ENCODE measurements at regions not wholly inside any gene's neighbourhood (a gene's known extent, or its start where the extent isn't known, plus 50 kb on each side); places are given as distances from the start of the nearest gene placed in this dataset.
A peak's percentile ranks its signal among the peaks of the same experiment; 100 is the strongest.

DNA sequence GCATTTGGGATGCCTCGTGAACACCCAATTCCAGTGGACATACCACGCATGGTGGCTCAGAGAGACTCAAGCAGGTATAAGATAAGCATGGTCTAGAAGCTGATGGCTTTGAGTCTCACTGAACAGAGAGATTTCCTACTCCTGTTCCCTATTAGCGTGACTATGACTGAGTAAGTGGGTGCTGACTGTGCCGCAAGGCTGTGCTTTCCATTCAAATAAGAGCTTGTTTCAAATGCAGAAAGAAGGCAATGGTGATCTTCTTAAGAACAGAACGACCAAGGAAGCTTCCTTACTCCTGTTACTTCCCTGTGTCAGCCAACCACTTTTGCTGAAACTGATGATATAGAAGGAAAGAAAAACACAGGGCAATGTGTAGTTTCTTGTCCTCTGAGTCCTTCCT lies 63.5 kb upstream of the IGFBP2 start:
- no peak for DNase-seq (ENCODE audit: low spot score)
- no peak overlapping the region for H3K4me3 ChIP-seq
- no peak overlapping the region for H3K27ac ChIP-seq
- TF ChIP-seq, protein P1, sequence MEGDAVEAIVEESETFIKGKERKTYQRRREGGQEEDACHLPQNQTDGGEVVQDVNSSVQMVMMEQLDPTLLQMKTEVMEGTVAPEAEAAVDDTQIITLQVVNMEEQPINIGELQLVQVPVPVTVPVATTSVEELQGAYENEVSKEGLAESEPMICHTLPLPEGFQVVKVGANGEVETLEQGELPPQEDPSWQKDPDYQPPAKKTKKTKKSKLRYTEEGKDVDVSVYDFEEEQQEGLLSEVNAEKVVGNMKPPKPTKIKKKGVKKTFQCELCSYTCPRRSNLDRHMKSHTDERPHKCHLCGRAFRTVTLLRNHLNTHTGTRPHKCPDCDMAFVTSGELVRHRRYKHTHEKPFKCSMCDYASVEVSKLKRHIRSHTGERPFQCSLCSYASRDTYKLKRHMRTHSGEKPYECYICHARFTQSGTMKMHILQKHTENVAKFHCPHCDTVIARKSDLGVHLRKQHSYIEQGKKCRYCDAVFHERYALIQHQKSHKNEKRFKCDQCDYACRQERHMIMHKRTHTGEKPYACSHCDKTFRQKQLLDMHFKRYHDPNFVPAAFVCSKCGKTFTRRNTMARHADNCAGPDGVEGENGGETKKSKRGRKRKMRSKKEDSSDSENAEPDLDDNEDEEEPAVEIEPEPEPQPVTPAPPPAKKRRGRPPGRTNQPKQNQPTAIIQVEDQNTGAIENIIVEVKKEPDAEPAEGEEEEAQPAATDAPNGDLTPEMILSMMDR (IDR thresholded peaks at IDR 0.05), result no peak

DNA sequence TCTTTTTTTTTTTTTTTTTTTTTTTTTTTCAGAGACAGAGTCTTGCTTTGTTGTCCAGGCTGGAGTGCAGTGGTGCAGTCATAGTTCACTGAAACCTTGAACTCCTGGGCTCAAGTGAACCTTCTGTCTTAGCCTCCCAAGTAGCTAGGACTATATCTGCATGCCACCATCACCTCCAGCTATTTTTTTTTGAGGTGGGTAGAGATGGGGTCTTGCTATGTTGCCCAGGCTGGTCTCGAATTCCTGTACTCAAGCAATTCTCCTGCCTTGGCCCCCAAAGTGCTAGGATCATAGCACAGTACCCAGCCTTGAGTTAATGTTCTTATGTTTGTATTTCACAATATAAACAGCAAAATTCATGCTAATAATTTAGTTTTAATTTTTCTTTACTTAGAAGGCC lies 62.9 kb upstream of the IGFBP2 start:
- no peak for DNase-seq (ENCODE audit: low spot score)
- H3K27ac ChIP-seq, result no peak overlapping the region
- TF ChIP-seq, protein P1 (IDR thresholded peaks at IDR 0.05), result no peak
- no peak overlapping the region for H3K4me3 ChIP-seq

DNA sequence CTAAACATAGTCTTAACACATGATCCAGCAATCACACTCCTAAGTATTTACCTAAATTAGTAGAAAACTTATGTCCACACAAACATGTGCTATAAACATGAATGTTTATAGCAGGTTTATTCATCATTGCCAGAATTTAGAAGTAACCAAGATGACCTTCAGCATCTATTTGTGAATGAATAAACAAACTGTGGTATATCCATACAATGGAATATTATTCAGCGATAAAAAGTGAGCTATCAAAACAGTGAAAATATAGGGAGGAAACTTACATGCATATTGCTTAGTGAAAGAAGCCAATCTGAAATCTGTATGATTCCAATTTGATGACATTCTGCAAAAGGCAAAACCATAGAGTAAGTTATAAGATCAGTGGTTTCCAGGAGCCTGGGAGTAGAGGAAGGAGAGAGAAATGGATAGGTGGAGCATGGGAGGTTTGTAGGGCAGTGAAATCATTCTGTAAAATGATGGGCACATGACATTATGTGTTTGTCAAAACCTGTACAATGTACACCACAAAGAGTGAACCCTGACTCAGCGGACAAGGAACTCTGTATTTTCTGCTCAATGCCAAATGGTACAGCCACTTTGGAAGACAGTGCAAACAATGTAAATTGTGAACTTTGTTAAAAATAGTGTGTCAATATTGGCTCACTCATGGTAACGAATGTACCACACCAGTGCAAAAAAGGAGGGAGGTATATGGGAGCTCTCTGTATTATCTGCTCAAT lies 61.9 kb upstream of the IGFBP2 start:
- H3K27ac ChIP-seq, result peak overlapping the region; percentile 11 to 23

DNA sequence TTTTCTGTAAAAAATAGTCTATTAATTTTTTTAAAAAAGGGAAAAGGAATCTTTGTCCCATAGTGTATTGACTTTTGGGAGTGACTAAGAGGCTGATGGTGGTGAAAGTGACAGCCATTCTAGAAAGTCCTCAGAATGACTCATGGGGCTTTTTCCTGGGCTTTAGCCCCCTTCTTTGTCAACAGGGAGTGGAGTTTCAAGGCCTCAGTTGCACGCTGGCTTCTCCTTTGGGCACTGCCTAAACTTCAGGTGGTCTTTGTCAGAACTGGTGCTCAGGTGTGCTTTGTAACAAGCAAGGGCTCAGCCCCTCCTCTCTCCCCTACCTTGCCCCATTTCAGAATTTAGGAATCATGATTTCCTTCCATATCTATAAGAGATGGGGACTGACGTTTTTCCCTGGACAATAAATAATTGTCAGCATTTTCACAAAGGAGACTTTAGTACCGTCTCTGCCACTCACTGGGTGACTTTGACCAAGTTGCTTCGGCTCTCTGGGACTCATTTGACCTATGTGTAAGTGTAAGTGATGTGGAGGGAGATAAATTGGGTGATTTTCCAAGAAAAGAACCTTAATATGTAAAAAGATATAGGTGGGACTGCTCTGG lies 61.2 kb upstream of the IGFBP2 start:
- TF ChIP-seq, protein P1 (IDR thresholded peaks at IDR 0.05), result no peak
- no peak for DNase-seq (ENCODE audit: low spot score)
- Histone ChIP-seq H3K27ac (peak overlapping the region; percentile 91 to 94), H3K4me3 (no peak overlapping the region)

More for the DNA sequence above, 61.9 kb upstream of the IGFBP2 start:
- no peak for DNase-seq (ENCODE audit: low spot score)
- TF ChIP-seq, protein P1 (IDR thresholded peaks at IDR 0.05), result no peak
- H3K4me3 ChIP-seq, result no peak overlapping the region

DNA sequence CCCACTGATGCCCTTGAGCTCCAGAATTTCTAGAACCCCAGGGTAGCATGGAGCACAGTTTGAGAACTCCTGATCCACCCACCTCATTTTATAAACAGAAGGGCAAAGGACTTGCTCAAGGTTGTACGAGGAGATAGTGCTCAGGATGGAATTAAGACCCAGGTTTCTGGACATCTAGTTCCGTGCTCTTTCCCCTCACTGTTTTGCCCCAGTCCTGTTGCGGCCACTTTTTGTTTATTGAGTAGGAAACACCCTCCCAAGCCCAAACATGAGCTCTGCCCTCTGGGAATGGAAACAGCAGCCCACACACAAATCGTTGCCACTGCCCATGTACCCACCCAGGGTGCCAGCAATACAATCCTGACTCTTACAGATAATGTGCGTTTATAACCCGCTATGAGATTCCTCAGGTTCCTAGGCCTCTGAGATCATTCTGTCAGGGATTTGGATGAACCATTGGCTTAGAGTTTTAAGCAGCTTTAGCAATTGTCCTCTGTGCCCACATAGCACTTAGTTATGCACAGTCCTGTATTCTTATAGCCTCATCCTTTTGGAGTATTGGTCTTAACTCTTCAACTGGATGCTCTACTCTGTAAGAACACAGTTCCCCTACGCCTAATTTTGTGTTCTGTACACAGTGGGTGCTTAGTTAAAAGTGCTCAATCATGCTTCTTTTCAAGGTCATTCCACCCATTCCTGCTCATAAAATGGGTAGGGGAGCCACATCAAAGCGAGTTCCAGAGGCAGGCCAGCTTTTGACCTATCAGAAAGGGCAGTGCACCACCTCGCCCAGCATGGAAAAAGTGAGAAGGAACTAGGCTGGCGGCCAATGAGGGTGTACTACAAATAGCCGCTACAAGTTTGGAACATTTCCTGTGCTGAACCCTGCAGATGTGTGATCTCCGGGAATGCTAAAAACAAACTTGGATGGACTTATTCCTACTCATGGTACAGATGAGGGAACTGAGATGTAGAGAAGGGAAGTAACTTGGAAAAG lies 60.3 kb upstream of the IGFBP2 start:
- Histone ChIP-seq H3K27ac (peak overlapping the region; percentile 91 to 94), H3K4me3 (no peak overlapping the region)
- TF ChIP-seq, protein P1 (IDR thresholded peaks at IDR 0.05), result no peak
- peak; percentile 95 for DNase-seq (ENCODE audit: low spot score)

DNA sequence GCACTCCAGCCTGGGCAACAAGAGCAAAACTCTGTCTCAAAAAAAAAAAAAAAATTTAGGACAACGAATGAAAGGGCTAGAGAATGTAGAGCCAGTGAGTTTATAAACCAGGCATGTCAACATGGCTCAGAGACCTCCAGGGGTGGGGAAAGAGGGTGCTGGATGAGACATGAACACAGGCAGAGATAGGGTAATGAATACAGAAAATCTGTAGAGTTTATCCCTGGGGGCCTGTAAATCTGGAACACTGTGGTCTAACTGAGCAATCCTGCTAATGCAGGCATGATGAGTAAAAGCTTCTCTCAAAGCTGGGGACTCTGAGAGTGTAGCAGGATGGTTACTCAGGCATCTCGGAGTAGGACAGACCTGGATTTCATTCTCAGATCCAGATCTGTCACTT lies 59.2 kb upstream of the IGFBP2 start:
- TF ChIP-seq, protein P1 (IDR thresholded peaks at IDR 0.05), result no peak
- DNase-seq (ENCODE audit: low spot score), result no peak
- Histone ChIP-seq H3K27ac (peak overlapping the region; percentile 91 to 94), H3K4me3 (no peak overlapping the region)
